Neural progenitor cell (in vitro differentiated cells): ENCODE measurements at regions not wholly inside any gene's neighbourhood (a gene's known extent, or its start where the extent isn't known, plus 50 kb on each side); places are given as distances from the start of the nearest gene placed in this dataset.

ENCODE experiments used
- CTCF ChIP-seq: fragments of 200-600 bp; sonication (generic); IDR thresholded peaks from 2 replicates; pipeline ENCODE4 v1.5.1; 2017; ENCODE audit warnings: antibody characterized with exemption, mild to moderate bottlenecking
- EZH2 ChIP-seq: fragments of 200-600 bp; sonication (generic); IDR thresholded peaks from 2 replicates; pipeline ENCODE4 v1.6.1; 2017; ENCODE audit warnings: antibody characterized with exemption, mild to moderate bottlenecking, moderate library complexity
- EZH2phosphoT487 ChIP-seq: fragments of 200-600 bp; sonication (generic); IDR thresholded peaks from 2 replicates; pipeline ENCODE4 v1.6.1; 2017; ENCODE audit warnings: antibody characterized with exemption

GRCh38 chr1:187577610-187578009 lies 748.9 kb downstream of the PLA2G4A start:
- TF ChIP-seq CTCF (no peak), EZH2 (no peak), EZH2phosphoT487 (no peak)
